DOHH2 (cell line): ENCODE measurements at regions not wholly inside any gene's neighbourhood (a gene's known extent, or its start where the extent isn't known, plus 50 kb on each side); places are given as distances from the start of the nearest gene placed in this dataset.

ENCODE experiments used
- H3F3A ChIP-seq: fragments of 200-600 bp; sonication (generic), shearing (Covaris generic); 2 replicates; pipeline ENCODE4 v1.6.0; 2016; ENCODE audit warnings: antibody characterized with exemption, mild to moderate bottlenecking; ENCODE audit not compliant: control insufficient read depth, insufficient read depth
- H3K27ac ChIP-seq: fragments of 200-600 bp; sonication (generic); 2 replicates; pipeline ENCODE4 v1.5.1; 2014; ENCODE audit warnings: low read depth, mild to moderate bottlenecking, low read length, moderate library complexity
- H3K27me3 ChIP-seq: fragments of 200-600 bp; sonication (generic); 2 replicates; pipeline ENCODE4 v1.6.1; 2014; ENCODE audit warnings: mild to moderate bottlenecking, low read length, mixed read lengths; ENCODE audit not compliant: control insufficient read depth
- H3K36me3 ChIP-seq: fragments of 200-600 bp; sonication (generic); 2 replicates; pipeline ENCODE4 v1.6.1; 2014; ENCODE audit warnings: mild to moderate bottlenecking, low read length, moderate library complexity, mixed read lengths; ENCODE audit not compliant: control insufficient read depth
- H3K4me1 ChIP-seq: fragments of 200-600 bp; sonication (generic); 2 replicates; pipeline ENCODE4 v1.6.1; 2014; ENCODE audit warnings: mild to moderate bottlenecking, low read length, mixed read lengths; ENCODE audit not compliant: control insufficient read depth
- H3K4me2 ChIP-seq: fragments of 200-600 bp; sonication (generic); 2 replicates; pipeline ENCODE4 v1.6.0; 2014; ENCODE audit warnings: mild to moderate bottlenecking, low read length, moderate library complexity
- H3K4me3 ChIP-seq: fragments of 200-600 bp; sonication (generic); 2 replicates; pipeline ENCODE4 v1.5.1; 2014; ENCODE audit warnings: mild to moderate bottlenecking, low read length, mixed read lengths
- H3K79me2 ChIP-seq: fragments of 200-600 bp; sonication (generic); 2 replicates; pipeline ENCODE4 v1.6.1; 2014; ENCODE audit warnings: mild to moderate bottlenecking, low read length, mixed read lengths; ENCODE audit not compliant: control insufficient read depth
- H3K9me2 ChIP-seq: fragments of 200-600 bp; sonication (generic); replicated peaks from 2 replicates; pipeline ENCODE4 v1.6.1; 2014; ENCODE audit warnings: mild to moderate bottlenecking, low read length, mixed read lengths; ENCODE audit not compliant: control insufficient read depth
- H3K9me3 ChIP-seq: fragments of 200-600 bp; sonication (generic); 2 replicates; pipeline ENCODE4 v1.6.1; 2014; ENCODE audit warnings: antibody characterized with exemption, low read length, mixed read lengths; ENCODE audit not compliant: control insufficient read depth, insufficient read depth
- H4K20me1 ChIP-seq: fragments of 200-600 bp; sonication (generic); 2 replicates; pipeline ENCODE4 v1.6.0; 2014; ENCODE audit warnings: low read depth, mild to moderate bottlenecking, antibody characterized with exemption, low read length, moderate library complexity; ENCODE audit not compliant: control insufficient read depth, insufficient read depth
- EZH2phosphoT487 ChIP-seq: fragments of 200-600 bp; sonication (generic); IDR thresholded peaks from 2 replicates; pipeline ENCODE4 v1.6.1; 2017; ENCODE audit warnings: borderline replicate concordance, mild to moderate bottlenecking, antibody characterized with exemption, low read length, moderate library complexity, mixed read lengths
- TF ChIP-seq, protein P1 (sequence below): fragments of 200-600 bp; sonication (generic); IDR thresholded peaks from one replicate; pipeline ENCODE4 v1.5.1; 2014; ENCODE audit warnings: antibody characterized with exemption, mild to moderate bottlenecking, low read depth, low read length; ENCODE audit not compliant: poor library complexity, severe bottlenecking

DNA sequence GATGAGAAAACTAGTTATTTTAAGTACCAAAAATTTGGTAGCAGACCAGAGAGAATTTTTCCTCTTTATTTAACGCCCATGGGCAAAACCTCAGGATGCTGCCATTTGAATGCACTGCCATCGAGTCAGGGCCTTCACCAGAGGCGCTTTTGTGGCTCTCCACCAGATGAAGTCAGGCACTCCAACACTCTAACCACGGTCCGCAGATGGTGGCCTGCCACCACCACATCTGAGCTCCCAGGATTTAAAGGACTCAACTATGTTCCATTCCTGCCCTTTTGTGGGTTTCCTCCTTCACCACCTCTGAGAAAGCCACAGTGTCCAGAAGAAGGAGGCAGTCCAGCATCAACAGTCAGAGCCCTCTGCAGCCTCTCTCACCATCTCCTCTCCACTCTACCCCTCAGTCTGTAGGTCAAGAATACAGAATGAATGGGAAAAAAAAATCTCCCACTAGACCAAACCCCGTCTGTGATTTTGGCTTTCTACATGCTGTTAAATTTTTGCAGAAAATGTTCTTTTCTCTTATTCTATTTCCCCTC, 647.4 kb downstream of the USP25 start:
- Histone ChIP-seq H3K9me2 (no peaks in the 10 kb centered on the region), H3K36me3 (no peaks in the 10 kb centered on the region), H3K4me3 (no peak overlapping the region), H3K4me1 (no peaks in the 10 kb centered on the region), H3F3A (no peaks in the 10 kb centered on the region), H4K20me1 (no peaks in the 10 kb centered on the region), H3K4me2 (no peak overlapping the region), H3K27me3 (no peaks in the 10 kb centered on the region), H3K9me3 (no peaks in the 10 kb centered on the region), H3K27ac (no peak overlapping the region), H3K79me2 (no peaks in the 10 kb centered on the region)
- TF ChIP-seq, protein P1, sequence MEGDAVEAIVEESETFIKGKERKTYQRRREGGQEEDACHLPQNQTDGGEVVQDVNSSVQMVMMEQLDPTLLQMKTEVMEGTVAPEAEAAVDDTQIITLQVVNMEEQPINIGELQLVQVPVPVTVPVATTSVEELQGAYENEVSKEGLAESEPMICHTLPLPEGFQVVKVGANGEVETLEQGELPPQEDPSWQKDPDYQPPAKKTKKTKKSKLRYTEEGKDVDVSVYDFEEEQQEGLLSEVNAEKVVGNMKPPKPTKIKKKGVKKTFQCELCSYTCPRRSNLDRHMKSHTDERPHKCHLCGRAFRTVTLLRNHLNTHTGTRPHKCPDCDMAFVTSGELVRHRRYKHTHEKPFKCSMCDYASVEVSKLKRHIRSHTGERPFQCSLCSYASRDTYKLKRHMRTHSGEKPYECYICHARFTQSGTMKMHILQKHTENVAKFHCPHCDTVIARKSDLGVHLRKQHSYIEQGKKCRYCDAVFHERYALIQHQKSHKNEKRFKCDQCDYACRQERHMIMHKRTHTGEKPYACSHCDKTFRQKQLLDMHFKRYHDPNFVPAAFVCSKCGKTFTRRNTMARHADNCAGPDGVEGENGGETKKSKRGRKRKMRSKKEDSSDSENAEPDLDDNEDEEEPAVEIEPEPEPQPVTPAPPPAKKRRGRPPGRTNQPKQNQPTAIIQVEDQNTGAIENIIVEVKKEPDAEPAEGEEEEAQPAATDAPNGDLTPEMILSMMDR = no peak
- no peak for TF ChIP-seq EZH2phosphoT487

DNA sequence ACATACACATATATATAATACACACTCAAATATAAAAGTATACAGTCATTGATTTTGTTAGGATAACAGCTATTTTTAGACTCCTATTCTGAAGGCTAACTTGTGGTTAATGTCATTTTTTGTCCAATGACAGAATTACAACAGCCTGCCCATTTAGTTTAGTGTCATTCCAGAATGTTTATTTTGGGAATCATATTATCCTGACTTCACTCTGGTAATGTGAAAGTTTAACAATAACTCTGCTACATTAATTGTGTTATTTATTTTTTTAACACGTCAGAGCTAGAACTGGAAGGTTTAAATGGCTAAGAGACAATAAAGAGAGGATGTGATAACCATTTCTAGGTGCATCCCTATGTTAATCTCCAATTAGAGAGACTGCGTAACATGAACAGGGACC, 648.1 kb downstream of the USP25 start:
- H3K4me3 ChIP-seq = no peak overlapping the region

DNA sequence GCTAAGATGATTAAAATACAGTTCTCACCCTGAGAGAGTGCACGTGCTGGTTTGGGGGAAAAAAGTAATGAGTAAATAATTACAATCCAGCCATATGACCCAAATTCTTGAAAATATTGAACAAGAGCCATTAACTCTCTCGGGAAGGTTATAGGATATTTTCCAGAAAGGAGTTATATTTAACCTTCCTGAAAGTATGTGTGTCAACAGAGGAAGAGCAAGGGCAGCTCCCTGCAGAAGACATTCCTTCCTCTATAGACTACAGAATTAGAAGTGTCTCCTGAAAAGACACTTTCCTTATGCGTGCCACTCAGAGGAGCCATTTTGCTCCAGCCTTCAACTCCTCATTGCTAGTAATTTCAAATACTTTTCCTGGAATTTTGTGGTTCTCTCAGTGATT, 648.7 kb downstream of the USP25 start:
- no peaks in the 10 kb centered on the region for H3K4me1 ChIP-seq
- no peaks in the 10 kb centered on the region for H3K9me2 ChIP-seq
- H4K20me1 ChIP-seq = no peaks in the 10 kb centered on the region
- H3K27ac ChIP-seq = no peak overlapping the region
- H3F3A ChIP-seq = no peaks in the 10 kb centered on the region
- H3K9me3 ChIP-seq = no peaks in the 10 kb centered on the region
- TF ChIP-seq EZH2phosphoT487 = no peak
- TF ChIP-seq, protein P1 = no peak
- H3K27me3 ChIP-seq = no peaks in the 10 kb centered on the region
- no peak overlapping the region for H3K4me2 ChIP-seq
- no peaks in the 10 kb centered on the region for H3K79me2 ChIP-seq
- H3K4me3 ChIP-seq = no peak overlapping the region
- no peaks in the 10 kb centered on the region for H3K36me3 ChIP-seq

More for the DNA sequence above, 648.1 kb downstream of the USP25 start:
- no peaks in the 10 kb centered on the region for H3K9me3 ChIP-seq
- no peaks in the 10 kb centered on the region for H3K27me3 ChIP-seq
- no peaks in the 10 kb centered on the region for H3K36me3 ChIP-seq
- no peaks in the 10 kb centered on the region for H3K4me1 ChIP-seq
- no peaks in the 10 kb centered on the region for H4K20me1 ChIP-seq
- H3K4me2 ChIP-seq = no peak overlapping the region
- TF ChIP-seq EZH2phosphoT487 = no peak
- TF ChIP-seq, protein P1 = no peak
- H3K27ac ChIP-seq = no peak overlapping the region
- no peaks in the 10 kb centered on the region for H3K79me2 ChIP-seq
- no peaks in the 10 kb centered on the region for H3K9me2 ChIP-seq
- H3F3A ChIP-seq = no peaks in the 10 kb centered on the region
